SK-N-SH (cell line): ENCODE measurements at regions not wholly inside any gene's neighbourhood (a gene's known extent, or its start where the extent isn't known, plus 50 kb on each side); places are given as distances from the start of the nearest gene placed in this dataset.

Experiments used
- CTCF ChIA-PET: fragments of 300-600, 350-600 bp; formaldehyde crosslinking; extraction: SDS; loops from one replicate; lab custom pipeline; 2021; lab: Yijun Ruan, JAX
- POLR2A ChIA-PET: fragments of 350-600 bp; sonication (Branson Sonifier 250); formaldehyde crosslinking; extraction: SDS; loops from one replicate; lab custom pipeline; 2020; ENCODE audit warnings: antibody characterized with exemption, inconsistent platforms; lab: Yijun Ruan, JAX
- DNase-seq: peaks from one replicate; pipeline ENCODE4 v3.0.0; 2012
- H2AFZ ChIP-seq: fragments of 200-600 bp; sonication (generic); 2 replicates; pipeline ENCODE4 v1.8.1; 2016; ENCODE audit warnings: antibody characterized with exemption, mild to moderate bottlenecking, low read depth
- H3F3A ChIP-seq: fragments of 200-600 bp; sonication (generic); replicated peaks from 2 replicates; pipeline ENCODE3; 2016; ENCODE audit warnings: antibody characterized with exemption, mild to moderate bottlenecking; ENCODE audit not compliant: insufficient read depth
- H3K27ac ChIP-seq, 2 experiments: fragments of 200-500 bp in 1 of 2; fragments of 200-600 bp in 1 of 2; sonication (Bioruptor generic) in 1 of 2; sonication (generic), shearing (Covaris generic) in 1 of 2; 2 replicates each; pipeline versions ENCODE4 v1.5.1 to v1.6.1; 2014 to 2016; ENCODE audit warnings: low read depth in 2 of 2, inconsistent platforms in 1 of 2, low read length in 1 of 2, mild to moderate bottlenecking in 1 of 2, mixed read lengths in 1 of 2
- H3K27me3 ChIP-seq: fragments of 200-600 bp; sonication (generic), shearing (Covaris generic); 2 replicates; pipeline ENCODE4 v1.6.1; 2016; ENCODE audit warnings: mixed run types; ENCODE audit not compliant: insufficient read depth
- H3K36me3 ChIP-seq, 2 experiments: fragments of 200-500 bp in 1 of 2; fragments of 200-600 bp in 1 of 2; sonication (Bioruptor generic) in 1 of 2; sonication (generic) in 1 of 2; replicated peaks in 1 of 2; 2 replicates each; pipeline versions ENCODE3 to v1.5.1; 2014 to 2016; ENCODE audit warnings: low read length in 1 of 2, mild to moderate bottlenecking in 1 of 2; ENCODE audit not compliant: insufficient read depth in 2 of 2, control insufficient read depth in 1 of 2
- H3K4me1 ChIP-seq, 2 experiments: fragments of 200-500 bp in 1 of 2; fragments of 200-600 bp in 1 of 2; sonication (Bioruptor generic) in 1 of 2; sonication (generic), shearing (Covaris generic) in 1 of 2; 2 replicates each; pipeline versions ENCODE4 v1.5.1 to v1.6.1; 2014 to 2016; ENCODE audit warnings: low read depth in 1 of 2, low read length in 1 of 2, mixed run types in 1 of 2; ENCODE audit not compliant: insufficient read depth in 2 of 2, control insufficient read depth in 1 of 2
- H3K4me2 ChIP-seq: fragments of 200-600 bp; sonication (generic), shearing (Covaris generic); 2 replicates; pipeline ENCODE4 v1.6.1; 2017; ENCODE audit warnings: mixed run types
- H3K4me3 ChIP-seq, 2 experiments: fragments of 200-500 bp in 1 of 2; fragments of 200-600 bp in 1 of 2; sonication (Bioruptor generic) in 1 of 2; sonication (generic), shearing (Covaris generic) in 1 of 2; 2 replicates each; pipeline versions ENCODE4 v1.5.1 to v1.8.1; 2014 to 2016; ENCODE audit warnings: low read depth in 2 of 2, inconsistent platforms in 1 of 2, low read length in 1 of 2, mild to moderate bottlenecking in 1 of 2, mixed read lengths in 1 of 2, moderate library complexity in 1 of 2
- H3K79me2 ChIP-seq: fragments of 200-600 bp; sonication (generic); 2 replicates; pipeline ENCODE4 v1.8.1; 2017; ENCODE audit warnings: mild to moderate bottlenecking; ENCODE audit not compliant: insufficient read depth
- H3K9ac ChIP-seq: fragments of 200-600 bp; sonication (generic); 2 replicates; pipeline ENCODE4 v1.6.1; 2017; ENCODE audit warnings: mixed run types
- H3K9me2 ChIP-seq: fragments of 200-600 bp; sonication (generic); 2 replicates; pipeline ENCODE4 v1.6.1; 2017; ENCODE audit warnings: mixed run types
- H3K9me3 ChIP-seq: fragments of 200-600 bp; sonication (generic); 2 replicates; pipeline ENCODE4 v1.6.1; 2017; ENCODE audit warnings: mixed run types, mild to moderate bottlenecking, moderate library complexity
- H4K20me1 ChIP-seq: fragments of 200-600 bp; sonication (generic); 2 replicates; pipeline ENCODE4 v1.6.1; 2017; ENCODE audit warnings: mild to moderate bottlenecking, mixed run types; ENCODE audit not compliant: insufficient read depth
- CTCF ChIP-seq: fragments of 200-600 bp; sonication (generic); IDR thresholded peaks from 2 replicates; pipeline ENCODE4 v1.6.1; 2017; ENCODE audit warnings: antibody characterized with exemption, mild to moderate bottlenecking, moderate library complexity
- EZH2phosphoT487 ChIP-seq: fragments of 200-600 bp; sonication (generic); IDR thresholded peaks from 2 replicates; pipeline ENCODE4 v1.6.1; 2017; ENCODE audit warnings: low read depth, mixed run types, mild to moderate bottlenecking, antibody characterized with exemption, moderate library complexity, borderline replicate concordance
- GATA2 ChIP-seq: sonication (generic); formaldehyde crosslinking; IDR thresholded peaks from 2 replicates; pipeline ENCODE4 v1.5.0; 2020; ENCODE audit warnings: mild to moderate bottlenecking, missing genetic modification reagents
- MXI1 ChIP-seq: IDR thresholded peaks from 2 replicates; pipeline ENCODE4 v1.6.1; 2012; ENCODE audit warnings: mild to moderate bottlenecking, low read depth, low read length, improper control_type of control experiment
- NRF1 ChIP-seq: IDR thresholded peaks from 2 replicates; pipeline ENCODE4 v1.6.1; 2012; ENCODE audit warnings: low read depth, mild to moderate bottlenecking, low read length
- PBX3 ChIP-seq: IDR thresholded peaks from 2 replicates; pipeline ENCODE4; 2012
- POLR2AphosphoS5 ChIP-seq: IDR thresholded peaks from 2 replicates; pipeline ENCODE4 v1.6.1; 2012; ENCODE audit warnings: low read depth, low read length
- RAD21 ChIP-seq: IDR thresholded peaks from 2 replicates; pipeline ENCODE4 v1.6.1; 2012; ENCODE audit warnings: mild to moderate bottlenecking, low read length
- RCOR1 ChIP-seq: fragments of 150-350 bp; IDR thresholded peaks from 2 replicates; pipeline ENCODE4 v1.6.1; 2017; ENCODE audit warnings: antibody characterized with exemption, low read length
- RFX5 ChIP-seq: IDR thresholded peaks from 2 replicates; pipeline ENCODE4 v1.6.1; 2012; ENCODE audit warnings: mild to moderate bottlenecking, improper control_type of control experiment, low read length
- SMC3 ChIP-seq: IDR thresholded peaks from 2 replicates; pipeline ENCODE4 v1.6.1; 2012; ENCODE audit warnings: low read depth, low read length, improper control_type of control experiment
- TCF12 ChIP-seq: IDR thresholded peaks from 2 replicates; pipeline ENCODE4 v1.4.0; 2012
- WGBS: methylation state at CpG from one replicate; pipeline ENCODE4 v1.1.6; 2017; ENCODE audit warnings: low lambda C conversion rate; 5-methylcytosine and 5-hydroxymethylcytosine counted together
- TF ChIP-seq, protein P1 (sequence below): IDR thresholded peaks from 2 replicates; pipeline ENCODE4 v1.4.0; 2012; ENCODE audit warnings: low read depth, borderline replicate concordance

DNA sequence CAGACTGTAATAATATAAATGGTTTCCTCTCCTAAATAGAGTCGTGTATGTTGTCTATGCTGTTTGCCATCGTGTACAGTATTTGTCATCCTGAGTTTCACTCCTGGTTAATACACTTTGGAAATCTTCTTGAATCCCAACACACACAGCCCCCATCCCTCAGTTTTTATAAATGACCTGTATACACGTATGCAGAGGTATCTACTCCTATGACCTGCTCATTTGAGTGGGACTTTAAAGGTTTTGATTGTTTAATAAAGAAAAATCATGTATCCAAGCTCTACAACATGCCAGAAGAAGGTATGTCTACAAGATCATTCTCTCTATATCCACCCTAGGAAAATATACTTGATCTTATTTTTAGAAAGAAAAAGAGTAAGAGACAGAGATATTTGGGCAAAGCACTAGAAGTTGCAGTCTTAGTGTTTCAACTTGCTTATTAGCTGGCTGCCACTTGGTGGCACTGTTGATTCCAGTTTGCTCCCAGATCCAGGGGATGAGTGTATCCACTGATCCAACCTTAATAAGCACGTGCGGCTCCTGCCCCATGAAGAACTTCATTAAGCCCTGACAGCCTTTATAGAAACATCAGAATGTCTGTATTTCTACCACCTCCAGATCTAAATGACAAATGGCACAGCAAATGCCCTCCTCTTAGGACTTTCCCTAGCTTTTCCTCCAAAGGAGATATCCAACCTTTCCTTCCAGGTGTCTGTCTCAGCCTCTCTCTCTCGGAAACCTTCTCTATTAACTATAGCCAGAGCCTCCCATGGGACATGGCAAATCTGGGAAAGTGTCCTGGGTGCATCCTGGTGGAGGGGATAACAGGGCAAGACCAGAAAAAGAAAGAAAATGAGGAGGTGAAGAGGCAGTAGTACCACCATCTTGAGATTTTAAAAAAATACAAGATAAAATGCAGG lies 181.6 kb upstream of the NEBL start:
- H4K20me1 ChIP-seq = no peaks in the 10 kb centered on the region
- peaks cover 0 to 3% of the 10 kb centered on the region in 2 experiments; a peak in 1 of 4 replicates for H3K4me1 ChIP-seq
- peak overlapping the region in 1 of 2 experiments; percentile 25; a peak in 1 of 4 replicates for H3K4me3 ChIP-seq
- no peak overlapping the region for H2AFZ ChIP-seq
- DNase-seq = peak; percentile 63
- TF ChIP-seq, protein P1, sequence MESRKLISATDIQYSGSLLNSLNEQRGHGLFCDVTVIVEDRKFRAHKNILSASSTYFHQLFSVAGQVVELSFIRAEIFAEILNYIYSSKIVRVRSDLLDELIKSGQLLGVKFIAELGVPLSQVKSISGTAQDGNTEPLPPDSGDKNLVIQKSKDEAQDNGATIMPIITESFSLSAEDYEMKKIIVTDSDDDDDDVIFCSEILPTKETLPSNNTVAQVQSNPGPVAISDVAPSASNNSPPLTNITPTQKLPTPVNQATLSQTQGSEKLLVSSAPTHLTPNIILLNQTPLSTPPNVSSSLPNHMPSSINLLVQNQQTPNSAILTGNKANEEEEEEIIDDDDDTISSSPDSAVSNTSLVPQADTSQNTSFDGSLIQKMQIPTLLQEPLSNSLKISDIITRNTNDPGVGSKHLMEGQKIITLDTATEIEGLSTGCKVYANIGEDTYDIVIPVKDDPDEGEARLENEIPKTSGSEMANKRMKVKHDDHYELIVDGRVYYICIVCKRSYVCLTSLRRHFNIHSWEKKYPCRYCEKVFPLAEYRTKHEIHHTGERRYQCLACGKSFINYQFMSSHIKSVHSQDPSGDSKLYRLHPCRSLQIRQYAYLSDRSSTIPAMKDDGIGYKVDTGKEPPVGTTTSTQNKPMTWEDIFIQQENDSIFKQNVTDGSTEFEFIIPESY = no peak
- TF ChIP-seq GATA2 (CRISPR knock-in tag) = no peak
- no peak for TF ChIP-seq TCF12
- peak; percentile 87 for TF ChIP-seq CTCF
- TF ChIP-seq POLR2AphosphoS5 = no peak
- TF ChIP-seq PBX3 = no peak
- no peak for TF ChIP-seq EZH2phosphoT487
- TF ChIP-seq MXI1 = peak; percentile 88
- peak; percentile 98 for TF ChIP-seq RAD21
- 0 out of 2 replicates have a peak, but pooled peaks have one; percentile 15 for TF ChIP-seq RCOR1
- TF ChIP-seq NRF1 = peak; percentile 1; the same call in 1 of the 2 replicates
- peak; percentile 36; the same call in 1 of the 2 replicates for TF ChIP-seq RFX5
- TF ChIP-seq SMC3 = peak; percentile 90
- TF ChIP-seq, all 33 proteins: peak for 7
- WGBS = 58% methylated on average over 6 of the region's 6 CpGs
- no peak overlapping the region for H3K4me2 ChIP-seq
- H3F3A ChIP-seq = no peaks in the 10 kb centered on the region
- H3K27me3 ChIP-seq = no peaks in the 10 kb centered on the region
- no peak overlapping the region for H3K27ac ChIP-seq
- H3K9ac ChIP-seq = no peak overlapping the region
- H3K9me3 ChIP-seq = no peaks in the 10 kb centered on the region
- CTCF ChIA-PET = interaction anchor here (0.6 to 4.9 kb wide), 44 partner anchors 8 to 1575 kb away, joined by 3 to 54 read pairs (median 3); no protein-coding TSS in a partner anchor
- H3K9me2 ChIP-seq = no peaks in the 10 kb centered on the region
- no peaks in the 10 kb centered on the region for H3K36me3 ChIP-seq
- no peaks in the 10 kb centered on the region for H3K79me2 ChIP-seq
- POLR2A ChIA-PET = no interaction called here
